Cardiac septum (tissue), 1 donor: ENCODE measurements at regions not wholly inside any gene's neighbourhood (a gene's known extent, or its start where the extent isn't known, plus 50 kb on each side); places are given as distances from the start of the nearest gene placed in this dataset.

Source experiments
- DNase-seq: peaks from one replicate; pipeline ENCODE4 v3.0.0-alpha.2; 2020; ENCODE audit warnings: low spot score
- intact Hi-C: fragments of 100-400 bp; cut with DNase I; formaldehyde crosslinking; loops from one replicate; pipeline ENCODE4 v1.14.0; 2022
- donor health status: DM: no; HTN: no; CAD: no.

DNA sequence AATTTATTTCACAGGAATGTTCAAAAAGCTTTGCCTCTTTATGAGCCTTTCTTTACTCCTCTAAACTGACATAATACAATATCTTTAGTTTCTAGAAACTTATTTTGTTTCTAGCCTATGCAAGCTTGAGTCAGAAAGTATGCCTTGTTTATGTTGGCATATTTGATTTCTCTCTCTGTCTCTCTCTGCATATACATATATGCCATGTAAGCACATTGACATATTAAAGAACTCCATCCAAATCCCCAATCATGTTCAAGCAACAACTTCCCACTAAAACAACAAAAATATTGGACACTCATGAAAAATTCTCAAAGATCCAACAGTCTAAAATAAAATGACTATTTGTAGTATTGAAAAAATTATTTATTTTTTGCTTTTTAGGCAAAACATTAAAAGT lies 1651.2 kb upstream of the ACVR2A start:
- no peak for DNase-seq
- intact Hi-C loops, result no loop called here

DNA sequence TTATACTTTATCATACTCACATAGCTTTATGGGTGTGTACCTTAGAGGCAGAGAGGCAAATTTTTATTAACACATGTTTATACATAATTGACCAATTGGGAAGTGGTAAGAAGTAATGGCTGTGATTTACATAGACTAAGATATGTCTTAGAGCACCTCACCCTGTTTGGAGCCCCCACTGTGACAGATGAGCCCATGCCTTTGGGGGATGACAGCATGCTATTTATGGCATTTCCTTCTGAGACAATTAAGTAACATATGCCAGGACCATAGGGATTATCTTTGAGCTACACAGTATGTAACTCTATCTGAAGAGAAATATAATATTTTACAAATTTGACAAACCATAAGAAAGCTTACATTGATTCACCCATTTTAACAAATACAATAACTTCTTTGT lies 1655.3 kb upstream of the ACVR2A start:
- no peak for DNase-seq
- intact Hi-C loops, result no loop called here

GRCh38 chr2:146173934-146174333 lies 1654.0 kb upstream of the ZEB2 start:
- DNase-seq, result no peak
- intact Hi-C loops, result no loop called here

- DNase-seq, result no peak
Observed at GRCh38 chr2:146161256-146161882, 1641.5 kb upstream of the ZEB2 start.

DNA sequence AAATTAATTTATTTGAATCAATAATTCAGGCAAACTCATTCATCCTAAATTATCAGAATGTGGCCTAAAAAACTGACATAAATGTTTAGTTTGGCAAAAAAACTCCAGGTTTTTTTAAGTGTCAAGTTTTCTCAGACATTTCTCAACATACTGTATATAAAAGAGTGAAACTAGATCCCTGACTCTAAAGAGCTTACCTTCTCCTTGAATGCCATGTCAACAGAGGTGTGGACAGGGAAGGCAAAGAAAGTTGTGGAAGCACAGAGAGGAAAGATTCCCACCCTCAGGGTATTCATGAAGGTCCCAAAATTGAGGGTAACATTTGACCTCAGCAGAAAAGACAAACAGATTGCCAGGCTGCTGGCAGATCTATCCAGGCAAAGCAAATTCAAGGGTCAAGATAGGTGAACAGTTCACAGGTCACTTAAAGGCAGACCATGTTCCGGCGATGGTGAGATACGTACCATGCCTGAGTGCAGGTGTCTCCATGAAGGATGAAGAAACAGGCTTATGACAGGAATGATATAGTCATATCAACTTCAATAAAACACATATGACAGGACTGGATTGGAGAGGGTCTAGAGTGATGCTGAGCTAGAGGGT lies 1638.3 kb upstream of the ZEB2 start:
- intact Hi-C loops, result no loop called here
- DNase-seq, result no peak

More at GRCh38 chr2:146161256-146161882, 1641.5 kb upstream of the ZEB2 start:
- intact Hi-C loops, result no loop called here

GRCh38 chr2:146147448-146148012 lies 1627.6 kb upstream of the ZEB2 start:
- intact Hi-C loops, result no loop called here
- DNase-seq, result no peak

GRCh38 chr2:146143971-146144370 lies 1624.1 kb upstream of the ZEB2 start:
- DNase-seq, result no peak
- intact Hi-C loops, result no loop called here

GRCh38 chr2:146138820-146139219 lies 1618.9 kb upstream of the ZEB2 start:
- intact Hi-C loops, result no loop called here
- DNase-seq, result no peak

DNA sequence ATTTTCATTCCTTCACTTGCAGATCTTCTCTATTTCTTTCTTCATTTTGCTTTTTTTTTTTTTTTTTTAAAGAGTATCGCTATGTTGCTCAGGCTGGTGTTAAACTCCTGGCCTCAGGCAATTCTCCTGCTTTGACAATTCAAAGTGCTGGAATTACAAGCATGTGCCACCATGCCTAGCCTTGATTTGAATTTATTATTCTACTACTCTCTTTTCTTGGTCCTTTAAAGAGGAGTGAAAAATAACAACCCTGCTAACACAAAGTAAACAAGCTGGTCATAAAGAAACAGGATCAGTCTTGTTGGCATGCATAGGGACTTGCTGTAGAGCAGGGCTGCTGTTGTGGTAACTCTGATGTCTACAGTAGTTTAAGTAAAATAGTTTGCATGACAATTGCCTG lies 1615.3 kb upstream of the ZEB2 start:
- intact Hi-C loops, result no loop called here
- no peak for DNase-seq

GRCh38 chr2:146131785-146132184 lies 1611.9 kb upstream of the ZEB2 start:
- intact Hi-C loops, result no loop called here
- no peak for DNase-seq

DNA sequence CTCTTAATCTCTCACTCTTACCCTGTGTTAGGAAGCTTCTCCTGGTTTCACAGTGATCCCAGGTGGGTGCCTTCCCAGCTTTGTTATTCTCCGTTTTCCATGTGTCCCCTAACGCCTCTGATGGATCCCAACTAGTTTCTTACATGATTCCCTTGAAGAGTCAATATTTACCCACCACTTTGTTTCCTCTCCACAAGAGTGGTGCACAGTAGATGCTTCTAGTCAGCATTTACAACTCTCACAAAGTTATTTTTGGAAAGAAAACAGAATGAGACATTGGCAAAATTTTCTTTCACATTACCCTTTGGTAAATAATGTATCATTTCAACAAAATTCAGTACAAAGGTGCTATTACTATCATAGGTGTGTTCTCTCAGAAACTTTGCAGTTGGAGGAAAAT lies 1611.1 kb upstream of the ZEB2 start:
- intact Hi-C loops, result no loop called here
- no peak for DNase-seq

- intact Hi-C loops, result no loop called here
- DNase-seq, result no peak
Observed at GRCh38 chr2:146130290-146130689, 1610.4 kb upstream of the ZEB2 start.

DNA sequence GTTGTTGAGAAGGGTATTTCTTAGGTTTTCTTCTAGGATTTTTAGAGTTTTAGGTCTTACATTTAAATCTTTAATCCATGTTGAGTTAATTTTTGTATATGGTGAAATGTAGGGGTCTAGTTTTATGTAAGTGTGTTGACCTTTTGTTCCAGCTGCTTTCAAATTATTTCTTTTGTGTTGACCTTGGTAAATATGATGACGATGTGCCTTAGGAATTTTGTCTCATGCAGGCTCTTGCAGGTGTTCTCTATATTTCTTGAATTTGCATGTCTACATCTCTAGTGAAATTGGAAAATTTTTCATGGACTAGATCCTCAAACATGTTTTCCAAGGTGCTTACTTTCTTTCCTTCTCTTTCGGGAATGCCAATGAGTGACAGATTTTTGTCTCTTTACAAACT lies 1609.3 kb upstream of the ZEB2 start:
- intact Hi-C loops, result no loop called here
- DNase-seq, result no peak

GRCh38 chr2:146128216-146128615 lies 1608.3 kb upstream of the ZEB2 start:
- intact Hi-C loops, result no loop called here
- no peak for DNase-seq

GRCh38 chr2:146125551-146125950 lies 1605.6 kb upstream of the ZEB2 start:
- intact Hi-C loops, result no loop called here

DNA sequence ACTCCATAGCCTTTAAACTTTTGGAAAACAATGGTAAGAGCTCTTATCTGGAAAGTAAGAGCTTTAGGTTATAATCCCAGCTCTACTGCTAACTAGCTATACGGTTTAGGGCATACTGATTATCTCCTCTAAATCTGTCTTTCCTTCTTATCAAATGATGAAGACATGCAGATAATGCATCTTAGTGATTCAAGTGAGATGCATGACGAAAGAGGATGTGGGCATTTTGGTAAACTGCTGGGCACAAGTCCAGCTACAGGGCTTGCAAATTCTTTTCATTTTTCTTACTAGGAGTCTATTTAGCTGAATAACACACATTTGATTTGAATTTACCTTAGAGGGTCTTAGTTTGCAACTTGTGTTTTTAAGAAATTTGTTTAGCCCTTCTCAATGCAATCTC lies 1604.8 kb upstream of the ZEB2 start:
- no peak for DNase-seq
- intact Hi-C loops, result no loop called here

More at GRCh38 chr2:146125551-146125950, 1605.6 kb upstream of the ZEB2 start:
- no peak for DNase-seq

- intact Hi-C loops, result no loop called here
- DNase-seq, result no peak
Observed at GRCh38 chr2:146123714-146124113, 1603.8 kb upstream of the ZEB2 start.

DNA sequence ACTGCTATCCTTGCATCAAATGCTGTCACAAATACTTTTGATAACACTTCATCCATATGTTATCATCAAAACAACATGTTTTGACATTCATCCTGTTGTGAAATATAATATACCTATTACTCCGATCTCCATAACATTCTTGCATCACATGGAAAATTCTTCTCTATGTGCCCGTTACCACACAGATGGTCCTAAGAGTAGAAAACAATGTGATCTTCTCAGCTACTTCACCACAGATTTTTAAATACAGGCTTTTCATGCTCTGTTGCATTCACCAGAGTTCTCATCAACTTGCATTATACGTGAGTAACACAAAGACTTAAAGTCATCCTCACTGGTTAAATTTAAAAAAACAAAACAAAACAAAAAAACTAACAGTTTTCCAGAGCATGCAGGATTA lies 1603.3 kb upstream of the ZEB2 start:
- no peak for DNase-seq
- intact Hi-C loops, result no loop called here

- intact Hi-C loops, result no loop called here
- no peak for DNase-seq
Observed at GRCh38 chr2:146119586-146119985, 1599.7 kb upstream of the ZEB2 start.

GRCh38 chr2:146108993-146109392 lies 1589.1 kb upstream of the ZEB2 start:
- intact Hi-C loops, result no loop called here
- no peak for DNase-seq

DNA sequence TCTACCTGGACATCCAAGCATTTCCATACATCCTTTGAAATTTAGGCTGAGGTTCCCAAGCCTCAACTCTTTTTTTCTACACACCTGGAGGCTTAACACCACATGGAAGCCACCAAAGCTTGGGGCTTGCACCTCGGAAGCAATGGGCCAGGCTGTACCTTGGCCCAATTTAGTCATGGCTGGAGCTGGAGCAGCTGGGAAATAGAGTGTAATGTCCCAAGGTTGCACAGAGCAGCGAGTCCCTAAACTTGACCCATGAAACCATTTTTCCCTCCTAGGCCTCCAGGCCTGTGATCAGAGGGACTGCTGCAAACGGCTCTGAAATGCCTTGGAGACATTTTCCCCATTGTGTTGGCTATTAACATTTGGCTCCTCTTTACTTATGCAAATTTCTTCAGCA lies 1574.3 kb upstream of the ZEB2 start:
- intact Hi-C loops, result no loop called here

DNA sequence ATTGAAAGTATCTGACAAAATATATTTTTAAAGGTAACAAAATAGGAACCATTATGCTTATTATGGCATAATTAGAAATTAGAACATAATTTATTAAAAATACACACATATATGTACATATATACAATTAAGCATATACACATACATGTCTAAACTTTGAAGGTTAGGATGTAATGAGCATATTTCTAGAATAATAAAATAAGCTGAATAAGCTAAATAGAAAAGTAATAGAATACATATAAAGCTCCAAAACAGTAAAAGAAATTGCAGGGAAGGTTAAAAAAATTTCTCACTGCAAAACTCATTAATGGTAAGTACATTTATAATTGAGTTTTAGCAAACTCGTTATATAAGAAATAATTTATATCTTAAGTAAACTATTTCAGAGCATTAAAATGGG lies 1561.5 kb upstream of the ZEB2 start:
- intact Hi-C loops, result no loop called here
- DNase-seq, result no peak

More for the DNA sequence above, 1574.3 kb upstream of the ZEB2 start:
- DNase-seq, result no peak
